ENCODE measurements at regions not wholly inside any gene's neighbourhood (a gene's known extent, or its start where the extent isn't known, plus 50 kb on each side); places are given as distances from the start of the nearest gene placed in this dataset.

DNA sequence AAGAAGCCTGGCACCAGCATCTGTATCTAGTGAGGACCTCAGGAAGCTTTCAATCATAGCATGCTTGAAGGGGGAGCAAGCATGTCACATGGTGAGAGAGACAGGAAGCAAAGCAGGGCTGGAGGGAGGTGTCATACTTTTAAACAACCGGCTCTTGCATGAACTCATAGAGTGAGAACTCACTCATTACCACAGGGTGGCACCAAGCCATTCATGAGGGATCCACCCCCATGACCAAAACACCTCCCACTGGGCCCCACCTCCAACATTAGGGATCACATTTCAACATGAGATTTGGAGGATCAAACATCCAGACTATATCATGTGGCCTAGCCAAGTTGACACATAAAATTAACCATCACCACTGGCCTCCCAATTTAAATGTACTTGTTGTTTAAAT is 125.1 kb upstream of the KCND3 start:
- TF ChIP-seq, protein P1, sequence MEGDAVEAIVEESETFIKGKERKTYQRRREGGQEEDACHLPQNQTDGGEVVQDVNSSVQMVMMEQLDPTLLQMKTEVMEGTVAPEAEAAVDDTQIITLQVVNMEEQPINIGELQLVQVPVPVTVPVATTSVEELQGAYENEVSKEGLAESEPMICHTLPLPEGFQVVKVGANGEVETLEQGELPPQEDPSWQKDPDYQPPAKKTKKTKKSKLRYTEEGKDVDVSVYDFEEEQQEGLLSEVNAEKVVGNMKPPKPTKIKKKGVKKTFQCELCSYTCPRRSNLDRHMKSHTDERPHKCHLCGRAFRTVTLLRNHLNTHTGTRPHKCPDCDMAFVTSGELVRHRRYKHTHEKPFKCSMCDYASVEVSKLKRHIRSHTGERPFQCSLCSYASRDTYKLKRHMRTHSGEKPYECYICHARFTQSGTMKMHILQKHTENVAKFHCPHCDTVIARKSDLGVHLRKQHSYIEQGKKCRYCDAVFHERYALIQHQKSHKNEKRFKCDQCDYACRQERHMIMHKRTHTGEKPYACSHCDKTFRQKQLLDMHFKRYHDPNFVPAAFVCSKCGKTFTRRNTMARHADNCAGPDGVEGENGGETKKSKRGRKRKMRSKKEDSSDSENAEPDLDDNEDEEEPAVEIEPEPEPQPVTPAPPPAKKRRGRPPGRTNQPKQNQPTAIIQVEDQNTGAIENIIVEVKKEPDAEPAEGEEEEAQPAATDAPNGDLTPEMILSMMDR (IDR thresholded peaks at IDR 0.05; ENCODE audit: poor library complexity): no peak
- TF ChIP-seq EZH2phosphoT487 (IDR thresholded peaks at IDR 0.05; ENCODE audit: low read depth, severe bottlenecking, unreplicated experiment): no peak
- TF ChIP-seq EZH2 (IDR thresholded peaks at IDR 0.05; ENCODE audit: borderline replicate concordance): no peak

All from hepatocyte (in vitro differentiated cells).